Muscle layer of duodenum (tissue), 2 donors: ENCODE measurements at regions not wholly inside any gene's neighbourhood (a gene's known extent, or its start where the extent isn't known, plus 50 kb on each side); places are given as distances from the start of the nearest gene placed in this dataset.

ENCODE experiments used
- H3K27ac ChIP-seq: one replicate; pipeline ENCODE4 v1.7.0; 2013; ENCODE audit warnings: mild to moderate bottlenecking, low read length
- H3K27me3 ChIP-seq: one replicate; pipeline ENCODE4 v1.7.0; 2013; ENCODE audit warnings: low read depth, mild to moderate bottlenecking, control low read depth, low read length
- H3K36me3 ChIP-seq, 2 donors: one replicate each; pipeline ENCODE4 v1.7.0; 2013; ENCODE audit warnings: low read length in 2 of 2, control low read depth in 1 of 2, mild to moderate bottlenecking in 1 of 2; ENCODE audit not compliant: insufficient read depth in 2 of 2, control insufficient read depth in 1 of 2
- H3K4me1 ChIP-seq, 2 donors: one replicate each; pipeline ENCODE4 v1.7.0; 2013; ENCODE audit warnings: low read length in 2 of 2, mild to moderate bottlenecking in 2 of 2, control low read depth in 1 of 2, moderate library complexity in 1 of 2; ENCODE audit not compliant: insufficient read depth in 2 of 2, control insufficient read depth in 1 of 2
- H3K4me3 ChIP-seq, 2 donors: one replicate each; pipeline ENCODE4 v1.7.0; 2013; ENCODE audit warnings: low read length in 2 of 2, low read depth in 1 of 2, mild to moderate bottlenecking in 1 of 2
- H3K9me3 ChIP-seq, 2 donors: one replicate each; pipeline ENCODE4 v1.7.0; 2013; ENCODE audit warnings: low read length in 2 of 2, control low read depth in 1 of 2, mild to moderate bottlenecking in 1 of 2; ENCODE audit not compliant: control insufficient read depth in 1 of 2
- donor health status: healthy.

- H3K4me3 ChIP-seq, result no peak overlapping the region
- no peak overlapping the region for H3K27ac ChIP-seq
- H3K9me3 ChIP-seq, result peaks cover 0 to 8% of the 10 kb centered on the region in 2 donors
- H3K36me3 ChIP-seq, result no peaks in the 10 kb centered on the region
- no peaks in the 10 kb centered on the region for H3K4me1 ChIP-seq
- H3K27me3 ChIP-seq, result no peaks in the 10 kb centered on the region
Measured at GRCh38 chr1:48164571-48164970, 57.9 kb upstream of the SLC5A9 start.

- H3K4me3 ChIP-seq, result no peak overlapping the region
- no peak overlapping the region for H3K27ac ChIP-seq
- no peaks in the 10 kb centered on the region for H3K27me3 ChIP-seq
- no peaks in the 10 kb centered on the region for H3K36me3 ChIP-seq
- no peaks in the 10 kb centered on the region for H3K4me1 ChIP-seq
- H3K9me3 ChIP-seq, result no peaks in the 10 kb centered on the region
Measured at GRCh38 chr1:48160486-48161132, 61.9 kb upstream of the SLC5A9 start.

DNA sequence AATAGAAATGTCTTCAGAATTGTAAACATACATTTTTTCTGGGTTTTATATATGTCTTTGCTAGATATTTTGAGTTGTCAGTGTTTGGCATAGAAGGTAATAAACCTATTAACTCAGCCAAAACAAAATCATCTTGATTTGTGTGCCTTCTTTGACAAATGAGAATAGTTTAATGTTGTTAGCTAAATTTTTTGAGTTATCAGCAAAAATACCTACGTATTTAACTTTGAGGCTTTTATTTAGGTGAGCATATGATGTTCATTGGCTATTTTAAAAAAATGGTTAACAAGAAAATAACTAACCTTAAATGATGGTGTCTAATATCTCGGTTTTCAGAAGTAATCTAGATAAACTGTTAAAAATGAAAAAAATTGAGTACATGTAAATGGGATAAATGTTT, 83.2 kb upstream of the SLC5A9 start:
- H3K4me3 ChIP-seq, result no peak overlapping the region
- H3K4me1 ChIP-seq, result no peaks in the 10 kb centered on the region
- H3K36me3 ChIP-seq, result no peaks in the 10 kb centered on the region
- no peak overlapping the region for H3K27ac ChIP-seq
- no peaks in the 10 kb centered on the region for H3K27me3 ChIP-seq
- H3K9me3 ChIP-seq, result peaks cover 3 to 8% of the 10 kb centered on the region in 2 donors

DNA sequence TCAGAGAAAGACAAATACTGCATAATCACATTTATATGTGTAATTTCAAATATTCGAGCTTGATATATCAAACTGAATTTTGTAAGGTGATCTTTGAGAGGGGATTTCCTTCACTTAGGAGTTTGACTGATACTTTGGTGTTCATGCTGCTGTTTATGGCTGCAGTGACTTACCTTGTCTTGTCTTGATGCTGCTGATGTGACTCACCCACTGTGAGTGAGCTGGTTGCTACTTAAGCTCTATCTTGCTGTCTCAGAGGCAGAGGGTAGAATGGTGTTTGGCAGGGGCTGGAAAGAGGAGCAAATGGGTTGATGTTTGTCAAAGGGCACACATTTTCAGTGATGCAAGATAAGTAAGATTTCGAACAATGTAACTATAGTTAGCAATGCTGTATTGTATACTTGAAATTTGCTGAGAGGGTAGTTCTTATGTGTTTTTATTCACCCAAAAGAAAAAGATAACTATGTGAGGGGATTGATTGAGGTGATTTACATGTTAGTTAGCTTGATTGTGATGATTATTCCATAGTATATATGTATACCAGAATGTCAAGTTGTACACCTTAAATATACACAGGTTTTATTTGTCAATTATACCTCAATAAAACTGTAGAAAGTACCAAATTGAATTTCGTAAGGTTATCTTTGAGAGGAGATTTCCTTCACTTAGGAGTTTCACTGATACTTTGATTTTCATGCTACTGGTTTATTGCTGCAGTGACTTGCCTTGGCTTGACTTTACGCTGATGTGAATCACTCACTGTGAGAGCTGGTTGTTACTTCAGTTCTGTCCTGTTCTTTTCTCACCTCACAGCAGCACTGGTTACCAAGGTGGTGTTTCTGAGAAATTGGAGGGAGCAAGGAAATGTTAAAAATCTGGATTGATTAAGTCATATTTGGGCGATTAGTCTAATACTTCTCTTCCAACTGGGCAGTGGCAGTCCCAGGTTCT, 94.5 kb upstream of the SLC5A9 start:
- Histone ChIP-seq H3K27ac (no peak overlapping the region), H3K4me3 (no peak overlapping the region), H3K36me3 (no peaks in the 10 kb centered on the region), H3K9me3 (peaks cover 0 to 5% of the 10 kb centered on the region in 2 donors), H3K27me3 (no peaks in the 10 kb centered on the region), H3K4me1 (no peaks in the 10 kb centered on the region)

DNA sequence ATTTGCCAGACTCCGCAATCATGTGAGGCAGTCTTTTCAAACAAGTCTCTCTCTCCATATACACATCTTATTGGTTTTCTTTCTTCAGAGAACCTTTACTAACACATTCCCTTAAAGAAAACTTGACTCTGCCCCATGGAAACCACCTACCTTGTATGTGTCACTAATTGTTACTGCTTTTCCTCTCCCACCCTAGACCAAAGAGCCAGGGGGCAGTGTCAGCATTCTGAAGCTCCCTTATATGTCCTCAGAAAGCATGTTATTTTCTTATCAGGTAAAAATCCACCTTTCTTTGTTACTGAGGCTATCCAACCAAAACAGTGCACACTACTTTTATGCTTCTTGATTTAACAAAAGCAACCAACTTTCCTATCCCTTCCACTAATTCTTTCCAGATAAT, 98.9 kb upstream of the SLC5A9 start:
- no peak overlapping the region for H3K4me3 ChIP-seq
- no peaks in the 10 kb centered on the region for H3K27me3 ChIP-seq

GRCh38 chr1:48121955-48122354, 100.6 kb upstream of the SLC5A9 start:
- Histone ChIP-seq H3K4me1 (no peaks in the 10 kb centered on the region), H3K4me3 (no peak overlapping the region), H3K27me3 (no peaks in the 10 kb centered on the region), H3K36me3 (no peaks in the 10 kb centered on the region), H3K27ac (no peak overlapping the region), H3K9me3 (peaks cover 0 to 8% of the 10 kb centered on the region in 2 donors)

More for the DNA sequence above, 98.9 kb upstream of the SLC5A9 start:
- Histone ChIP-seq H3K9me3 (peaks cover 0 to 5% of the 10 kb centered on the region in 2 donors), H3K36me3 (no peaks in the 10 kb centered on the region), H3K4me1 (no peaks in the 10 kb centered on the region), H3K27ac (no peak overlapping the region)

DNA sequence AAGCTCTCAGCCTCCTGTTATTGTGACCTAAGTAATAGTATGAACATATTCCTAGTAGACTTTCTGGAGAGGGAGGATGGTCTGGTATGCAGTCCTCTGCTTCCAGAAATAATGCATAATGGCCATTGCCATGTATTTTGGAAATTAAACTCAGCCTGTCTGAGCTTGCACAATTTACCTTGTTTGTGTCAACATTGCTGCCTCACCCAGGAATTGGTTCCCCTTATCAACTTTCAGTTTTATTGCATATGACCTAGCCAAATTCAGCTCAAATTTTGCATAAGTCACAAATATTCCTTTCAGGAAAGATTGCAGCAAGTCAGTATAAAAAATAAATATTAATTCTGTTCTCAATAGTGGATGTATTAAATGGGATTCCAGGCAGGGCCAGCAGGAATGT, 101.9 kb upstream of the SLC5A9 start:
- H3K9me3 ChIP-seq, result peaks cover 0 to 4% of the 10 kb centered on the region in 2 donors
- no peaks in the 10 kb centered on the region for H3K36me3 ChIP-seq
- H3K27me3 ChIP-seq, result no peaks in the 10 kb centered on the region
- no peaks in the 10 kb centered on the region for H3K4me1 ChIP-seq
- H3K4me3 ChIP-seq, result no peak overlapping the region
- H3K27ac ChIP-seq, result no peak overlapping the region

GRCh38 chr1:48115835-48116234, 106.7 kb upstream of the SLC5A9 start:
- no peak overlapping the region for H3K4me3 ChIP-seq
- H3K27me3 ChIP-seq, result no peaks in the 10 kb centered on the region
- no peaks in the 10 kb centered on the region for H3K36me3 ChIP-seq
- H3K27ac ChIP-seq, result no peak overlapping the region
- peaks cover 0 to 4% of the 10 kb centered on the region in 2 donors for H3K9me3 ChIP-seq
- H3K4me1 ChIP-seq, result no peaks in the 10 kb centered on the region

DNA sequence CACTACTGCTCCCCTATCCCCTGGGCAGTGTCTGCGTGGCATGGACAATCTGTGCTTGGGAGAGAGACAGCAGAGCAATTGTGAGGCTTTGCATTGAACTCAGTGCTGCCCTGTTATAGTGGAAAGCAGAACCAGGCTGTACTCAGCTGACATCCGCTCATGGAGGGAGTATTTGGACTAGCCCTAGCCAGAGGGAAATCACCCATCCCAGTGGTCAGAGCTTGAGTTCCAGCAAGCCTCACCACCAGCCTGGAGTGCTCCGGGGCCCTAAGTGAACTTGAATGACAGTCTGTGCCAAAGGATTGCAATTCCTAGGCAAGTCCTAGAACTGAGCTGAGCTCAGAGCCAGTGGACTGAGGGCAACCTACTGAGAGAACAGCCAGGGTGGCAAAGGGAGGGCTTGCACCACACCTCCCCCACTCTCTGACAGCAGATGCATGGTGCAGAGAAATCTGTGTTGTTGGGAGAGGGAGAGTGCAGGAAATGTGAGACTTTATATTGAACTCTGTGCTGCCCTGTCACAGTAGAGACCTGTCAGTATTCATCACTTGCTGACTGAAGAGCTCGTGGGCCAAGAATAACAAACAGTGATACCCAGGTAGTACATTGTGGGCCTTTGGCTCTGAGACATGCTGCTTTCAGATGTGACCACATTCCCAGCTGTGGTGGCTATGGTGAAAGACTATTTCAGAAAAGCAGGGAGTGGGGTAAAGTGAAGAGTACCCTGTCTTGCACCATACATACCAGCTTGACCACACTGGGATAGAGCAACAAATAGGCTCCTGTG, 107.7 kb upstream of the SLC5A9 start:
- Histone ChIP-seq H3K4me3 (no peak overlapping the region), H3K9me3 (peaks cover 0 to 4% of the 10 kb centered on the region in 2 donors), H3K27me3 (no peaks in the 10 kb centered on the region), H3K4me1 (no peaks in the 10 kb centered on the region), H3K27ac (no peak overlapping the region), H3K36me3 (no peaks in the 10 kb centered on the region)

- Histone ChIP-seq H3K4me1 (no peaks in the 10 kb centered on the region), H3K27ac (no peak overlapping the region), H3K4me3 (no peak overlapping the region), H3K27me3 (peaks cover 5% of the 10 kb centered on the region), H3K36me3 (no peaks in the 10 kb centered on the region), H3K9me3 (no peaks in the 10 kb centered on the region)
Measured at GRCh38 chr1:48109390-48110013, 112.3 kb upstream of the TRABD2B start.

DNA sequence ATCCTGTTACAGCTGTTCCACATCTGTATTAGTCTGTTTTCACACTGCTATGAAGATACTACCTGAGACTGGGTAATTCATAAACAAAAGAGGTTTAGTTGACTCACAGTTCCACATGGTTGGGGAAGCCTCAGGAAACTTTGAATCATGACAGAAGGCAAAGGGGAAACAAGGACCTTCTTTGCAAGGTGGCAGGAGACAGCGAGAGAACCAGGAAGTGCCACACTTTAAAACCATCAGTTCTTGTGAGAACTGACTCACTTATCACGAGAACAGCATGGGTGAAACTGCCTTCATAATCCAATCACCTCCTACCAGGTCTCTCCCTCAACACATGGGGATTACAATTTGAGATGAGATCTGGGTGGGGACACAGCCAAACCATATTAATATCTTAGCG, 110.3 kb upstream of the TRABD2B start:
- Histone ChIP-seq H3K9me3 (no peaks in the 10 kb centered on the region), H3K36me3 (no peaks in the 10 kb centered on the region), H3K4me1 (no peaks in the 10 kb centered on the region), H3K27ac (no peak overlapping the region), H3K27me3 (peaks cover 5% of the 10 kb centered on the region), H3K4me3 (no peak overlapping the region)
